Ecto neural progenitor cell (in vitro differentiated cells): ENCODE measurements at regions not wholly inside any gene's neighbourhood (a gene's known extent, or its start where the extent isn't known, plus 50 kb on each side); places are given as distances from the start of the nearest gene placed in this dataset.

Experiments
- DNase-seq: peaks from one replicate; pipeline ENCODE4 v3.0.0-alpha.2; 2018; ENCODE audit warnings: low spot score

GRCh38 chr2:41598161-41598894 is 449.5 kb upstream of the PKDCC start:
- DNase-seq, result no peak

GRCh38 chr2:41600460-41600859 is 447.4 kb upstream of the PKDCC start:
- DNase-seq, result no peak

GRCh38 chr2:41602341-41602740 is 445.5 kb upstream of the PKDCC start:
- DNase-seq, result no peak

GRCh38 chr2:41605311-41605710 is 442.5 kb upstream of the PKDCC start:
- no peak for DNase-seq

GRCh38 chr2:41605914-41606313 is 441.9 kb upstream of the PKDCC start:
- no peak for DNase-seq

- DNase-seq, result no peak
Measured at GRCh38 chr2:41610501-41611190, 437.2 kb upstream of the PKDCC start.

- no peak for DNase-seq
Measured at GRCh38 chr2:41618754-41619153, 429.1 kb upstream of the PKDCC start.

- no peak for DNase-seq
Measured at GRCh38 chr2:41621095-41621494, 426.7 kb upstream of the PKDCC start.

- DNase-seq, result no peak
Measured at GRCh38 chr2:41621563-41621962, 426.3 kb upstream of the PKDCC start.

GRCh38 chr2:41622301-41622700 is 425.5 kb upstream of the PKDCC start:
- no peak for DNase-seq

- no peak for DNase-seq
Measured at GRCh38 chr2:41626936-41627335, 420.9 kb upstream of the PKDCC start.

- no peak for DNase-seq
Measured at GRCh38 chr2:41634686-41635085, 413.1 kb upstream of the PKDCC start.

- DNase-seq, result no peak
Measured at GRCh38 chr2:41644936-41645335, 402.9 kb upstream of the PKDCC start.

- no peak for DNase-seq
Measured at GRCh38 chr2:41647468-41648050, 400.3 kb upstream of the PKDCC start.

- DNase-seq, result no peak
Measured at GRCh38 chr2:41657226-41657625, 390.6 kb upstream of the PKDCC start.

- no peak for DNase-seq
Measured at GRCh38 chr2:41659758-41660157, 388.1 kb upstream of the PKDCC start.

GRCh38 chr2:41662461-41662860 is 385.4 kb upstream of the PKDCC start:
- no peak for DNase-seq

- no peak for DNase-seq
Measured at GRCh38 chr2:41663056-41663455, 384.8 kb upstream of the PKDCC start.

GRCh38 chr2:41668529-41668928 is 379.3 kb upstream of the PKDCC start:
- no peak for DNase-seq

- DNase-seq, result no peak
Measured at GRCh38 chr2:41678639-41679038, 369.2 kb upstream of the PKDCC start.

- no peak for DNase-seq
Measured at GRCh38 chr2:41686156-41686555, 361.7 kb upstream of the PKDCC start.

GRCh38 chr2:41691561-41691960 is 356.3 kb upstream of the PKDCC start:
- no peak for DNase-seq

- DNase-seq, result no peak
Measured at GRCh38 chr2:41694536-41695049, 353.2 kb upstream of the PKDCC start.
